Karpas-422 (cell line): ENCODE measurements at regions not wholly inside any gene's neighbourhood (a gene's known extent, or its start where the extent isn't known, plus 50 kb on each side); places are given as distances from the start of the nearest gene placed in this dataset.
"Not testable (repeated sequence)": the region's sequence is repeated elsewhere in the genome, so short reads cannot be mapped to it uniquely, and the experiment has no call there.

ENCODE experiments used
- DNase-seq: peaks from one replicate; pipeline ENCODE4 v3.0.0-alpha.2; 2015
- H2AFZ ChIP-seq: fragments of 200-600 bp; sonication (generic); 2 replicates; pipeline ENCODE4 v1.6.1; 2014; ENCODE audit warnings: antibody characterized with exemption, low read length, mixed read lengths
- H3K27ac ChIP-seq: fragments of 200-600 bp; sonication (generic); 2 replicates; pipeline ENCODE4 v1.5.1; 2014; ENCODE audit warnings: mild to moderate bottlenecking, low read length, moderate library complexity
- H3K27me3 ChIP-seq: fragments of 200-600 bp; sonication (generic); 2 replicates; pipeline ENCODE4 v1.6.1; 2014; ENCODE audit warnings: low read length, mixed read lengths
- H3K36me3 ChIP-seq: fragments of 200-600 bp; sonication (generic); 2 replicates; pipeline ENCODE4 v1.6.1; 2014; ENCODE audit warnings: low read length, mixed read lengths; ENCODE audit not compliant: insufficient read depth
- H3K4me1 ChIP-seq: fragments of 200-600 bp; sonication (generic); 2 replicates; pipeline ENCODE4 v1.6.1; 2014; ENCODE audit warnings: mild to moderate bottlenecking, low read length, mixed read lengths
- H3K4me2 ChIP-seq: fragments of 200-600 bp; sonication (generic); 2 replicates; pipeline ENCODE4 v1.6.1; 2014; ENCODE audit warnings: low read length, low read depth, mild to moderate bottlenecking; ENCODE audit not compliant: poor library complexity, severe bottlenecking
- H3K4me3 ChIP-seq: fragments of 200-600 bp; sonication (generic); 2 replicates; pipeline ENCODE4 v1.5.1; 2014; ENCODE audit warnings: mild to moderate bottlenecking, antibody characterized with exemption, low read length, mixed read lengths
- H3K79me2 ChIP-seq: fragments of 200-600 bp; sonication (generic); 2 replicates; pipeline ENCODE4 v1.6.1; 2014; ENCODE audit warnings: mild to moderate bottlenecking, low read length, mixed read lengths
- H3K9ac ChIP-seq: fragments of 200-600 bp; sonication (generic); 2 replicates; pipeline ENCODE4 v1.6.0; 2014; ENCODE audit warnings: low read length
- H3K9me2 ChIP-seq: fragments of 200-600 bp; sonication (generic), shearing (Covaris generic); replicated peaks from 2 replicates; pipeline ENCODE4 v1.6.0; 2014; ENCODE audit warnings: mild to moderate bottlenecking, low read length, moderate library complexity; ENCODE audit not compliant: insufficient read depth
- H3K9me3 ChIP-seq: fragments of 300-700, 200-600 bp; sonication (generic); 2 replicates; pipeline ENCODE4 v1.6.1; 2014; ENCODE audit warnings: low read length, mixed read lengths
- H4K20me1 ChIP-seq: fragments of 200-600 bp; sonication (generic); 2 replicates; pipeline ENCODE4 v1.6.1; 2014; ENCODE audit warnings: mild to moderate bottlenecking, antibody characterized with exemption, low read length, low read depth; ENCODE audit not compliant: insufficient read depth

DNA sequence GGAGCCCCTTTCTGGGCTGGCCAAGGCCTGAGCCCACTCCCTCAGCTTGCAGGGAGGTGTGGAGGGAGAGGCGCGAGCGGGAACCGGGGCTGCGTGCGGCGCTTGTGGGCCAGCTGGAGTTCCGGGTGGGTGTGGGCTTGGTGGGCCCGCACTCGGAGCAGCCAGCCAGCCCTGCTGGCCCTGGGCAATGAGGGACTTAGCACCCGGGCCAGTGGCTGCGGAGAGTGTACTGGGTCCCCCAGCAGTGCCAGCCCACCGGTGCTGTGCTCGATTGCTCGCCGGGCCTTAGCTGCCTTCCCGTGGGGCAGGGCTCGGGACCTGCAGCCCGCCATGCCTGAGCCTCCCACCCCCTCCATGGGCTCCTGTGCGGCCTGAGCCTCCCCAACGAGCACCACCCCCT, 123.8 kb upstream of the SEMA3C start:
- not testable (repeated sequence) for H4K20me1 ChIP-seq, H2AFZ ChIP-seq, H3K4me2 ChIP-seq

GRCh38 chr7:81040496-81040895, 121.6 kb upstream of the SEMA3C start:
- H3K4me2 ChIP-seq = no peak overlapping the region

More for the DNA sequence above, 123.8 kb upstream of the SEMA3C start:
- not testable (repeated sequence) for H3K4me3 ChIP-seq, H3K27me3 ChIP-seq, H3K79me2 ChIP-seq, H3K9ac ChIP-seq, DNase-seq, H3K9me3 ChIP-seq, H3K4me1 ChIP-seq, H3K9me2 ChIP-seq, H3K27ac ChIP-seq, H3K36me3 ChIP-seq

GRCh38 chr7:81036871-81037270, 118.0 kb upstream of the SEMA3C start:
- no peaks in the 10 kb centered on the region for H3K9me2 ChIP-seq
- H3K4me3 ChIP-seq = no peak overlapping the region
- no peaks in the 10 kb centered on the region for H4K20me1 ChIP-seq
- H3K27ac ChIP-seq = no peak overlapping the region
- no peaks in the 10 kb centered on the region for H3K79me2 ChIP-seq
- no peaks in the 10 kb centered on the region for H3K4me1 ChIP-seq
- DNase-seq = no peak
- H3K9ac ChIP-seq = no peak overlapping the region
- H3K27me3 ChIP-seq = no peaks in the 10 kb centered on the region
- no peak overlapping the region for H3K4me2 ChIP-seq
- H3K9me3 ChIP-seq = peaks cover 7% of the 10 kb centered on the region; the same call in 1 of the 2 replicates
- no peaks in the 10 kb centered on the region for H3K36me3 ChIP-seq
- no peak overlapping the region for H2AFZ ChIP-seq

More at GRCh38 chr7:81040496-81040895, 121.6 kb upstream of the SEMA3C start:
- Histone ChIP-seq H3K9me3 (peaks cover 7% of the 10 kb centered on the region; the same call in 1 of the 2 replicates), H3K27me3 (no peaks in the 10 kb centered on the region), H3K4me3 (no peak overlapping the region), H3K9ac (no peak overlapping the region), H4K20me1 (no peaks in the 10 kb centered on the region), H3K27ac (no peak overlapping the region), H3K4me1 (no peaks in the 10 kb centered on the region), H2AFZ (no peak overlapping the region), H3K79me2 (no peaks in the 10 kb centered on the region), H3K9me2 (no peaks in the 10 kb centered on the region), H3K36me3 (no peaks in the 10 kb centered on the region)
- no peak for DNase-seq

GRCh38 chr7:81036057-81036456, 117.2 kb upstream of the SEMA3C start:
- no peak overlapping the region for H2AFZ ChIP-seq
- no peak overlapping the region for H3K27ac ChIP-seq
- no peak for DNase-seq
- H3K4me2 ChIP-seq = no peak overlapping the region
- no peaks in the 10 kb centered on the region for H4K20me1 ChIP-seq
- H3K4me1 ChIP-seq = no peaks in the 10 kb centered on the region
- H3K36me3 ChIP-seq = no peaks in the 10 kb centered on the region
- peaks cover 6% of the 10 kb centered on the region; the same call in 1 of the 2 replicates for H3K9me3 ChIP-seq
- no peak overlapping the region for H3K4me3 ChIP-seq
- H3K9me2 ChIP-seq = no peaks in the 10 kb centered on the region
- no peak overlapping the region for H3K9ac ChIP-seq
- no peaks in the 10 kb centered on the region for H3K79me2 ChIP-seq
- no peaks in the 10 kb centered on the region for H3K27me3 ChIP-seq

DNA sequence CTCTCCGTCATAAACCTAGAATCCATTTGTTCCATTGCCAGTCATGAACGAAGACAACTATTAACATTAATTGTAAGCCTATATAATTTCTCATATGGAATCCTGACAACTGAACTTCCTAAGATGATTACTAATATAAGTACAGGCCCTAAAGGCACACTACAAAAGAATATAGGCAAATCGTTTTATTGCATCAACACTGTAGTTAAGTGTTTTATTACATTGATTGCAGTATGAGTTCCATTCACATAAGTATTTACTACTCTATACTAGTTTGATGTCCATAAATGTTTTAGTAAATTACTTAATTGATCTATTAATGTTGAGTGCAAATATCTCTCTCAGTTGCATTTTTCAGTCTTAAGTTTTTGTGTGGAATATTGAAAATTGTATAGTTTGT, 113.1 kb upstream of the SEMA3C start:
- H3K27me3 ChIP-seq = no peaks in the 10 kb centered on the region
- H3K36me3 ChIP-seq = no peaks in the 10 kb centered on the region
- DNase-seq = no peak
- H3K27ac ChIP-seq = no peak overlapping the region
- no peak overlapping the region for H3K4me3 ChIP-seq
- H3K79me2 ChIP-seq = no peaks in the 10 kb centered on the region
- H3K9ac ChIP-seq = no peak overlapping the region
- no peaks in the 10 kb centered on the region for H3K4me1 ChIP-seq
- H2AFZ ChIP-seq = no peak overlapping the region
- H3K9me3 ChIP-seq = peaks cover 6% of the 10 kb centered on the region; the same call in 1 of the 2 replicates
- no peak overlapping the region for H3K4me2 ChIP-seq
- H4K20me1 ChIP-seq = no peaks in the 10 kb centered on the region
- no peaks in the 10 kb centered on the region for H3K9me2 ChIP-seq

DNA sequence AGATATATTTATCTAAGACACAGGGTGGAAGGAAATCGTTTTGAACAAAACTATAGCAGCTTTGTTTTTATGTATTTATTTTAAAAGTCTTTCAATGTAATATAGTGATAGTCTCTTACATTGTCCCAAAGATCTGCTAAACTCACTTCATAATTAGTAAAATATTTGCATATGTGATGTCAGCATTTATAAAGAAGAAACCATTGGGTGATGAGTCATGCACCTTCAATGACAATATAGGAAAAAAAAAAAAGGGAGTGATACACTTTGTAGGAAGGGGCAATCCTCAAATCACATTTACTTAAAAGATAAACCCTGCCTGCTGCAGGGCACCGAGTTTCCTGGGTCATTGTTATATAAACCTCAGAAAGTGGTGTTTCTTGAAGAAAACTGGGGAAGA, 112.4 kb upstream of the SEMA3C start:
- H4K20me1 ChIP-seq = no peaks in the 10 kb centered on the region
- H3K27me3 ChIP-seq = no peaks in the 10 kb centered on the region
- no peaks in the 10 kb centered on the region for H3K9me2 ChIP-seq
- H3K9me3 ChIP-seq = peaks cover 8% of the 10 kb centered on the region; the same call in 1 of the 2 replicates
- H3K4me3 ChIP-seq = no peak overlapping the region
- no peaks in the 10 kb centered on the region for H3K79me2 ChIP-seq
- no peaks in the 10 kb centered on the region for H3K4me1 ChIP-seq
- H3K36me3 ChIP-seq = no peaks in the 10 kb centered on the region
- no peak overlapping the region for H3K4me2 ChIP-seq
- DNase-seq = no peak
- no peak overlapping the region for H3K9ac ChIP-seq
- H2AFZ ChIP-seq = no peak overlapping the region
- H3K27ac ChIP-seq = no peak overlapping the region

DNA sequence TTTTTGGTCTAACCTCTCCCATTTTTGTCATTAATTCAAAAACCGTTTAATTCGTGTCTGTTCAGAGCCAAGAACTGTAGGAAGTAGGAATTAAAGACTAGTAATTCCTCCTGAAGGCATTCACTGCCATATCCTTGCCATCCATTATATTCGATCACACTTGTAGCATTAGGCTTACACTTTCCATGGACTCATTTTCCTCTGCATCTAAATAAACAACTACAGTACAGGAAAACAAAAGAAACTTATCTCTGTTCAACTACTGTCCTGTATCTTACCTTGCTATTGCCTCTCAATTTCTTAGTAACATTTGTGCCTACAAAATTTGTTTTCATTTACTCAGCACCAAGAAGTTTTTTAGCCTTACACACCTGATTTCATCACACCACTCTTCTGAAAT, 111.6 kb upstream of the SEMA3C start:
- Histone ChIP-seq H2AFZ (no peak overlapping the region), H3K4me1 (no peaks in the 10 kb centered on the region), H3K9me2 (no peaks in the 10 kb centered on the region), H3K79me2 (no peaks in the 10 kb centered on the region), H3K4me3 (no peak overlapping the region), H4K20me1 (no peaks in the 10 kb centered on the region), H3K36me3 (no peaks in the 10 kb centered on the region), H3K27me3 (no peaks in the 10 kb centered on the region), H3K27ac (no peak overlapping the region), H3K9me3 (peaks cover 9% of the 10 kb centered on the region; the same call in 1 of the 2 replicates), H3K4me2 (no peak overlapping the region), H3K9ac (no peak overlapping the region)
- DNase-seq = no peak

- H3K9ac ChIP-seq = no peak overlapping the region
- H2AFZ ChIP-seq = no peak overlapping the region
- no peaks in the 10 kb centered on the region for H3K36me3 ChIP-seq
- DNase-seq = no peak
- H3K4me2 ChIP-seq = no peak overlapping the region
- H3K79me2 ChIP-seq = no peaks in the 10 kb centered on the region
- no peaks in the 10 kb centered on the region for H3K27me3 ChIP-seq
- H3K4me1 ChIP-seq = no peaks in the 10 kb centered on the region
- no peaks in the 10 kb centered on the region for H3K9me2 ChIP-seq
- no peak overlapping the region for H3K4me3 ChIP-seq
- peaks cover 15% of the 10 kb centered on the region; the same call in 1 of the 2 replicates for H3K9me3 ChIP-seq
- H3K27ac ChIP-seq = no peak overlapping the region
- no peaks in the 10 kb centered on the region for H4K20me1 ChIP-seq
Observed at GRCh38 chr7:81029511-81029910, 110.7 kb upstream of the SEMA3C start.

DNA sequence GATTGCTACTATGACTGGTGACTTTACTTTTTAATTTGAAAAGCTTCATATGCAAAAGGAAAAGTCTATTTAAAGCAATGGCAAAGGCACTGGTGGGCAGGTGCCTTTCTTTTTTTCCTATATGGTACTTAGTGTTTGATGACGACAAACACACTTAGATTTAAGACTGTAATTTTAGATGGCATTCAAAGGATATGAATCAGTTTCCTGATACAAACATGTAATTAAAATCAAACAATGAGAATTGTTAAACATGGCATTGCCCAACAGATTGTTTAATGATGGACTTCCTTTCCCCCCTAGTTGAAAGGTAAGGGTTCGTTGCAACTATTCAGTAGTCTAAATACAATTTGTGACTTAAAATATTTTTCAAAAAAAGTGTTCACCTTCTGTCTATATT, 106.5 kb upstream of the SEMA3C start:
- no peak for DNase-seq
- Histone ChIP-seq H4K20me1 (no peaks in the 10 kb centered on the region), H3K27me3 (no peaks in the 10 kb centered on the region), H3K4me1 (no peaks in the 10 kb centered on the region), H3K4me3 (no peak overlapping the region), H3K27ac (no peak overlapping the region), H3K36me3 (no peaks in the 10 kb centered on the region), H3K9ac (no peak overlapping the region), H3K79me2 (no peaks in the 10 kb centered on the region), H3K9me3 (peaks cover 13% of the 10 kb centered on the region; the same call in 1 of the 2 replicates), H3K9me2 (no peaks in the 10 kb centered on the region), H2AFZ (no peak overlapping the region), H3K4me2 (no peak overlapping the region)
